Transverse colon (tissue), 4 donors: ENCODE measurements at regions not wholly inside any gene's neighbourhood (a gene's known extent, or its start where the extent isn't known, plus 50 kb on each side); places are given as distances from the start of the nearest gene placed in this dataset.

ENCODE experiments used
- DNase-seq: peaks from one replicate; pipeline ENCODE4 v3.0.0-alpha.2; 2019
- H3K27ac ChIP-seq, 4 donors: fragments of 200-600 bp; sonication (generic); 2 replicates each; pipeline ENCODE4 v1.5.1; 2016 to 2018; ENCODE audit warnings: inconsistent platforms in 4 of 4
- H3K27me3 ChIP-seq: fragments of 200-600 bp; sonication (generic); 2 replicates; pipeline ENCODE4 v1.5.1; 2017; ENCODE audit warnings: inconsistent platforms
- H3K36me3 ChIP-seq, 4 donors: fragments of 200-600 bp; sonication (generic); 2 replicates each; pipeline ENCODE4 v1.5.1; 2017 to 2019; ENCODE audit warnings: inconsistent platforms in 4 of 4
- H3K4me1 ChIP-seq, 4 donors: fragments of 200-600 bp; sonication (generic); 2 replicates each; pipeline ENCODE4 v1.5.1; 2017 to 2020; ENCODE audit warnings: inconsistent platforms in 4 of 4
- H3K4me3 ChIP-seq, 4 donors: fragments of 200-600 bp; sonication (generic); 1 replicate in 1 of 4; 2 replicates in 3 of 4; pipeline versions ENCODE4 v1.5.1 to v1.6.1; 2017 to 2019; ENCODE audit warnings: inconsistent platforms in 4 of 4
- H3K9me3 ChIP-seq, 2 donors: fragments of 200-600 bp; sonication (generic); 2 replicates each; pipeline ENCODE4 v1.5.1; 2017 to 2019; ENCODE audit warnings: inconsistent platforms in 2 of 2
- EP300 ChIP-seq: sonication (generic); formaldehyde crosslinking; IDR thresholded peaks from one replicate; pipeline ENCODE4 v1.6.1; 2017; ENCODE audit warnings: antibody characterized with exemption, low read depth
- POLR2A ChIP-seq: fragments of 450-650 bp; IDR thresholded peaks from one replicate; pipeline ENCODE4 v1.6.1; 2016; ENCODE audit warnings: antibody characterized with exemption, mild to moderate bottlenecking, moderate library complexity
- POLR2AphosphoS5 ChIP-seq, 3 donors: sonication (generic); formaldehyde crosslinking; IDR thresholded peaks; one replicate each; pipeline ENCODE4 v1.6.1; 2016; ENCODE audit warnings: antibody characterized with exemption in 3 of 3
- WGBS, 2 donors: methylation state at CpG; one replicate each; pipeline ENCODE4 v1.1.5; 2018; ENCODE audit warnings: low coverage in 1 of 2; 5-methylcytosine and 5-hydroxymethylcytosine counted together
- in situ Hi-C, 4 donors: fragments of 200-750 bp; cut with MboI; loops; one replicate each; pipeline versions ENCODE4 v1.15.0 to v1.15.1; 2017; ENCODE audit warnings: low sequenced_read_pairs in 3 of 4, low pct_ligation_motif_present in 1 of 4, low pct_unique_long_range_greater_than_20kb in 1 of 4
- intact Hi-C: fragments of 100-400 bp; cut with DNase I; formaldehyde crosslinking; loops from one replicate; pipeline ENCODE4 v1.15.1; 2023; ENCODE audit warnings: low total_unique reads
- TF ChIP-seq, protein P1 (sequence below), 5 experiments: fragments of 200-600 bp in 3 of 5; fragments of 450-650 bp in 2 of 5; sonication (generic) in 3 of 5; IDR thresholded peaks; 1 replicate in 2 of 5; 2 replicates in 3 of 5; pipeline ENCODE4 v1.5.1; 2016 to 2017; ENCODE audit warnings: antibody characterized with exemption in 5 of 5, inconsistent platforms in 3 of 5, mild to moderate bottlenecking in 2 of 5, moderate library complexity in 1 of 5

DNA sequence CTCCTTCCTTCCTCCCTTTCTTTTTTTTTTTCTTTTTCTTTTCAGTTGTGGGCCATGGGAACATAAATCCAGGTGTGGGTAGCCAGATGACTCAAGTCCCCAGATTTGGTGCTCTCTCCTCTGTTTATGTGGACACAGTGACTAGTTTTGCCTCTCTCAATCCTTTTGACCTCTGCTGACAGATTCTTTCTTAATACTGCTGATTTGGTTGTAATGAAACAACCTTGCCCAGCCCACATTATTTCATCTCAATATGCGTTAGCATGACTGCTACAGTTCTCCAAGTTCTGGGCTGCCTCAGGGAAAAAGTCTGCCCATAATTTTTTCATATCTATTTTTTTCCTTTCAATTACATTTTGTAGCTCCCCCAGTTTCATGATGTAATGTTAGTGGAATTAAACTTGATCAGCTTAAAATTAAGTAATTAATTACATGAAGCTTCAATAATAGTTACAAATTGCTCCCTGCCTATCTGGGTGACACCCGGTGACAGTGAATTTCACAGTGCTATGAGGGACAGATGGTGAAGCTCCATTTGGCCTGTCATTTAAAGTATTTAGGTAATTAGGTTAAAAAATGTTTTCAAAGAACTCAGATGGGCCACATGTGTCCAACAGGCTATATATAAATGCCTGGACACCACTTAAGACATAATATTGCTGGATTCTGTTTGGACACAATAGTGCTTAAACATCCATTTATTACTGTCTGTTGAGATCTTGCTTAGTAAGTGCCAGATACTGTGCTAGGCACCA is 118.8 kb upstream of the FRY start:
- TF ChIP-seq POLR2A: no peak
- no peak for TF ChIP-seq POLR2AphosphoS5 (IDR thresholded peaks at IDR 0.05)
- TF ChIP-seq, protein P1, sequence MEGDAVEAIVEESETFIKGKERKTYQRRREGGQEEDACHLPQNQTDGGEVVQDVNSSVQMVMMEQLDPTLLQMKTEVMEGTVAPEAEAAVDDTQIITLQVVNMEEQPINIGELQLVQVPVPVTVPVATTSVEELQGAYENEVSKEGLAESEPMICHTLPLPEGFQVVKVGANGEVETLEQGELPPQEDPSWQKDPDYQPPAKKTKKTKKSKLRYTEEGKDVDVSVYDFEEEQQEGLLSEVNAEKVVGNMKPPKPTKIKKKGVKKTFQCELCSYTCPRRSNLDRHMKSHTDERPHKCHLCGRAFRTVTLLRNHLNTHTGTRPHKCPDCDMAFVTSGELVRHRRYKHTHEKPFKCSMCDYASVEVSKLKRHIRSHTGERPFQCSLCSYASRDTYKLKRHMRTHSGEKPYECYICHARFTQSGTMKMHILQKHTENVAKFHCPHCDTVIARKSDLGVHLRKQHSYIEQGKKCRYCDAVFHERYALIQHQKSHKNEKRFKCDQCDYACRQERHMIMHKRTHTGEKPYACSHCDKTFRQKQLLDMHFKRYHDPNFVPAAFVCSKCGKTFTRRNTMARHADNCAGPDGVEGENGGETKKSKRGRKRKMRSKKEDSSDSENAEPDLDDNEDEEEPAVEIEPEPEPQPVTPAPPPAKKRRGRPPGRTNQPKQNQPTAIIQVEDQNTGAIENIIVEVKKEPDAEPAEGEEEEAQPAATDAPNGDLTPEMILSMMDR (IDR thresholded peaks at IDR 0.05): no peak
- no peak for TF ChIP-seq EP300
- peaks cover 0 to 15% (median 0%) of the 10 kb centered on the region in 4 donors for H3K4me1 ChIP-seq
- H3K9me3 ChIP-seq: no peaks in the 10 kb centered on the region
- no peaks in the 10 kb centered on the region for H3K27me3 ChIP-seq
- intact Hi-C loops (loop anchor here (5.0 kb wide), 1 partner anchor 1824 kb away; no protein-coding TSS in a partner anchor), in situ Hi-C loops (loop anchor here (10.0 to 25.0 kb wide), 3 partner anchors 392 to 649 kb away; partner anchors contain the start of genes BRCA2 (in 2 of the 4) and ZAR1L (in 2 of the 4))
- H3K36me3 ChIP-seq: no peaks in the 10 kb centered on the region
- no peak overlapping the region for H3K4me3 ChIP-seq
- 78 to 86% methylated on average over 2 of the region's 2 CpGs for WGBS, 2 donors
- no peak overlapping the region for H3K27ac ChIP-seq
- no peak for DNase-seq

DNA sequence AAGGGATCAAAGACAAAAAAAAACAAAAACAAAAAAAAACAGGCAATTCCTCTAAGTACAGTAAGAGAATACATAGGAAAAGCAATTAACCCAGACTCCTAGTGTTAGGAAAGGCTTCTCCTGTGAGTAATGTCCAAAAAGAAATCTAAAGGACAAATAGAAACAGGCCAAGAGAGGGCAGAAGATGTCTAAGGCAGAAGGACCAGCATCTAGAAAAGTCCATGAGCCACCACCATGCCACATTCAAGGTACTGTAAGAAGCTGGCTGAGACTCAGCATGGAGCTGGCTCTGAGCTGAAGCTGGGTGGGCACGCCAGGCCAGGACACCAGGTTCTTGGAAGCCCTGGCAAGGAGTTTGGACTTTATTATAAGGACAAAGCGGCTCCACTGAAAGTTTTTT is 118.1 kb upstream of the FRY start:
- no peak for TF ChIP-seq POLR2AphosphoS5 (IDR thresholded peaks at IDR 0.05)
- DNase-seq: no peak
- intact Hi-C loops: loop anchor here (5.0 kb wide), 1 partner anchor 1824 kb away; no protein-coding TSS in a partner anchor
- Histone ChIP-seq H3K27me3 (no peaks in the 10 kb centered on the region), H3K27ac (no peak overlapping the region), H3K9me3 (no peaks in the 10 kb centered on the region), H3K4me1 (peaks cover 0 to 14% (median 0%) of the 10 kb centered on the region in 4 donors), H3K4me3 (no peak overlapping the region), H3K36me3 (no peaks in the 10 kb centered on the region)
- 83 to 93% methylated on average over 2 of the region's 2 CpGs for WGBS, 2 donors
- in situ Hi-C loops: loop anchor here (10.0 to 25.0 kb wide), 3 partner anchors 391 to 649 kb away; partner anchors contain the start of genes BRCA2 (in 2 of the 4) and ZAR1L (in 2 of the 4)

DNA sequence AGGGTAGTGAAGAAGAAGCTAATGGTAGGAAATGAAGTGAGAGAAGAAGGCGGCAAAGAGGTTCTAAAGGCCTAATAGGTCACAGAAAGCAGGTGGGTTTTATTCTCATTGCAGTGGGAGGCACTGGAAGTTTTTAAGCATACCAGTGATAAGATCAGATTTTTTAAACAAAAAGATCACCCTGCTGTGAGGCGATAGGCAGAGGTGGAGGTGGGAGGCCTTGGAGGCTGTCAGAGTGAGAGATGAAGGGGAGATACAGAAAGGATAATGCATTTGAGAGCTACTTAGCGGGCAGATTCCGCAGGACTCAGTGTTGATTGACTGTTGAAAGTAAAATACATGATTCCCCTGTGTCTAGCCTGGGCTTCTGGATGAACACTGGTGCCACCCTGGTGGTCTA is 116.7 kb upstream of the FRY start:
- H3K36me3 ChIP-seq: no peaks in the 10 kb centered on the region
- H3K9me3 ChIP-seq: no peaks in the 10 kb centered on the region
- no peak for DNase-seq
- TF ChIP-seq, protein P1 (IDR thresholded peaks at IDR 0.05): no peak
- no peak for TF ChIP-seq EP300
- no peak for TF ChIP-seq POLR2AphosphoS5 (IDR thresholded peaks at IDR 0.05)
- TF ChIP-seq POLR2A: no peak
- H3K4me3 ChIP-seq: no peak overlapping the region
- no peaks in the 10 kb centered on the region for H3K27me3 ChIP-seq
- no peaks in the 10 kb centered on the region for H3K4me1 ChIP-seq
- intact Hi-C loops: loop anchor here (5.0 kb wide), 1 partner anchor 1822 kb away; no protein-coding TSS in a partner anchor
- WGBS, 2 donors: 93 to 100% methylated on average over 2 to 4 of the region's 4 CpGs
- H3K27ac ChIP-seq: no peak overlapping the region
- in situ Hi-C loops: loop anchor here (10.0 to 25.0 kb wide), 3 partner anchors 390 to 647 kb away; partner anchors contain the start of genes BRCA2 (in 2 of the 4) and ZAR1L (in 2 of the 4)

DNA sequence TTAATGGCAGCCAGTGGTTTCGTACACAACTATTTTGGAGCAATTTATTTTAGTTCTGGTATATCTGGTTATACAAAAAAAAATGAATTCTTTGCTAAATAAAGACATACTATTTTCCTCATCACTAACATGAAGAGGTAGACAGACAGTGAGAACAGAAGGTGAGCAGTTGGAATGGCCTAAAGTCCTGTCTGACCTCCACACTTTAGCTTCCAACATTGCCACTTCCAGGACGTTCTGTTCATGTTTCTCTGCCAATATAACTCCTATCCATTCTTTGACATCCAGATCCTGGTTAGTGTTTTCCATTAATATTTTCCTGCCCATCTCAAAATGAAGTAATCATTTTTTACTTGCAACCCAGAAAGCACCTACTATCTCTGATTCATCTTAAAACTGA is 112.9 kb upstream of the FRY start:
- 93 to 96% methylated on average over 2 of the region's 2 CpGs for WGBS, 2 donors
- in situ Hi-C loops (loop anchor here (10.0 to 25.0 kb wide), 3 partner anchors 386 to 644 kb away; partner anchors contain the start of genes BRCA2 (in 2 of the 4) and ZAR1L (in 2 of the 4)), intact Hi-C loops (no loop called here)
- TF ChIP-seq POLR2A: no peak
- Histone ChIP-seq H3K4me3 (no peak overlapping the region), H3K9me3 (no peaks in the 10 kb centered on the region), H3K27ac (no peak overlapping the region), H3K36me3 (no peaks in the 10 kb centered on the region), H3K4me1 (peaks cover 0 to 8% (median 0%) of the 10 kb centered on the region in 4 donors), H3K27me3 (no peaks in the 10 kb centered on the region)
- no peak for DNase-seq

DNA sequence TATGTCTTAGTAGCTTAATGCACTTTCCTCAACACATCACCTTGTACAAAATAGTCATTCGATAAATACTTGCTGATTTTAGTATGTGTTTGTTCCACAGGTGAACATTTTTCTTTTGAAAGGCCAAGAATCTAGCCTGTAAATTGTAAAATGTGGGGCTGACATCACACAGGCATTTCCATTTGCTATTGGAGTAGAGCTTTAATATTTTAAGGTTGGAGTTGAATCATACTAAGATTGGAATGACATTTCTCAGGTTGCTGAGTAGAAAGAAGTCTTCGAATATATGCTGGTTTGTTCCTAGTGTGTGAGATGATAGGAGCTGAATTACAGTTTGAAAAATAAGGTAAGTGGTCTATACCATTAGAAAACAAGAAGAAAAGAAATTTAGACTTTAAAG is 112.3 kb upstream of the FRY start:
- H3K9me3 ChIP-seq: no peaks in the 10 kb centered on the region
- intact Hi-C loops: no loop called here
- H3K4me1 ChIP-seq: peaks cover 0 to 8% (median 0%) of the 10 kb centered on the region in 4 donors
- H3K4me3 ChIP-seq: no peak overlapping the region
- H3K36me3 ChIP-seq: no peaks in the 10 kb centered on the region
- TF ChIP-seq POLR2AphosphoS5 (IDR thresholded peaks at IDR 0.05): no peak
- TF ChIP-seq EP300: no peak
- no peak for TF ChIP-seq POLR2A
- no peaks in the 10 kb centered on the region for H3K27me3 ChIP-seq
- H3K27ac ChIP-seq: no peak overlapping the region
- in situ Hi-C loops: loop anchor here (10.0 to 25.0 kb wide), 3 partner anchors 386 to 643 kb away; partner anchors contain the start of genes BRCA2 (in 2 of the 4) and ZAR1L (in 2 of the 4)
- 83 to 89% methylated on average over 2 of the region's 2 CpGs for WGBS, 2 donors
- DNase-seq: no peak
